HCT116 (cell line): ENCODE measurements at regions not wholly inside any gene's neighbourhood (a gene's known extent, or its start where the extent isn't known, plus 50 kb on each side); places are given as distances from the start of the nearest gene placed in this dataset.

ENCODE experiments used
- ATAC-seq: fragments of 200-7000 bp; cut with Tn5 transposase; 2 replicates; pipeline ENCODE4 v1.9.1; 2020; ENCODE audit warnings: mild to moderate bottlenecking, moderate library complexity
- BruUV-seq: library from RNA; stranded (reverse); fragments of 400-500 nt; replicated peaks from 2 replicates; lab custom pipeline; 2021; lab: Mats Ljungman, UMichigan
- CTCF ChIA-PET: fragments of 300-600 bp; sonication (Branson Sonifier 250); formaldehyde crosslinking; loops from one replicate; lab custom pipeline; 2021; ENCODE audit warnings: antibody characterized with exemption; lab: Charles Lee
- POLR2A ChIA-PET: fragments of 300-600, 350-600 bp; sonication (Branson Sonifier 250); formaldehyde crosslinking; loops from one replicate; lab custom pipeline; 2021; ENCODE audit warnings: antibody characterized with exemption; lab: Charles Lee
- RAD21 ChIA-PET, 2 experiments: fragments of 300-600 bp; sonication (Branson Sonifier 250); formaldehyde crosslinking; loops; one replicate each; lab custom pipeline; 2023; ENCODE audit warnings: low total read pairs in 2 of 2; ENCODE audit not compliant: uncharacterized antibody in 2 of 2, unreplicated experiment in 2 of 2, low non-redundant PET in 1 of 2; lab: Charles Lee
- DNase-seq: peaks from one replicate; pipeline ENCODE4 v3.0.0-alpha.2; 2010; ENCODE audit warnings: low read depth, low spot score
- H2AFZ ChIP-seq: fragments of 200-600 bp; shearing (Covaris generic), sonication (generic); 2 replicates; pipeline ENCODE4 v1.6.1; 2017; ENCODE audit warnings: low read depth, mixed run types, mixed read lengths, antibody characterized with exemption, low read length; ENCODE audit not compliant: poor library complexity, severe bottlenecking
- H3K27ac ChIP-seq: 2 replicates; pipeline ENCODE4 v1.5.1; 2012; ENCODE audit warnings: low read depth, low read length
- H3K27me3 ChIP-seq: fragments of 200-600 bp; sonication (generic); 2 replicates; pipeline ENCODE4 v1.6.1; 2016; ENCODE audit warnings: mixed run types, low read length, mixed read lengths; ENCODE audit not compliant: insufficient read depth
- H3K36me3 ChIP-seq, 2 experiments: fragments of 200-500 bp in 1 of 2; fragments of 200-600 bp in 1 of 2; sonication (Bioruptor generic) in 1 of 2; sonication (generic) in 1 of 2; 2 replicates each; pipeline versions ENCODE4 v1.5.1 to v1.6.1; 2014 to 2016; ENCODE audit warnings: low read length in 2 of 2, inconsistent platforms in 1 of 2, mixed read lengths in 1 of 2, mixed run types in 1 of 2; ENCODE audit not compliant: insufficient read depth in 2 of 2, control insufficient read depth in 1 of 2
- H3K4me1 ChIP-seq, 2 experiments: fragments of 200-600 bp in 1 of 2; sonication (generic) in 1 of 2; 2 replicates each; pipeline versions ENCODE4 v1.5.1 to v1.6.1; 2012 to 2017; ENCODE audit warnings: low read length in 2 of 2, inconsistent platforms in 1 of 2, mild to moderate bottlenecking in 1 of 2, mixed read lengths in 1 of 2, mixed run types in 1 of 2, moderate library complexity in 1 of 2; ENCODE audit not compliant: insufficient read depth in 2 of 2, control insufficient read depth in 1 of 2
- H3K4me2 ChIP-seq: fragments of 200-600 bp; sonication (generic); 2 replicates; pipeline ENCODE4 v1.6.1; 2017; ENCODE audit warnings: mixed run types, low read length, mixed read lengths
- H3K4me3 ChIP-seq, 2 experiments: fragments of 200-600 bp in 1 of 2; sonication (generic) in 1 of 2; replicated peaks in 1 of 2; 2 replicates each; pipeline ENCODE4 v1.5.1; 2011 to 2016; ENCODE audit warnings: low read length in 2 of 2, control low read depth in 1 of 2, low read depth in 1 of 2, mild to moderate bottlenecking in 1 of 2, mixed read lengths in 1 of 2, mixed run types in 1 of 2
- H3K79me2 ChIP-seq: fragments of 200-600 bp; sonication (generic); 2 replicates; pipeline ENCODE4 v1.6.1; 2017; ENCODE audit warnings: mild to moderate bottlenecking, mixed run types, low read length, moderate library complexity, mixed read lengths; ENCODE audit not compliant: insufficient read depth
- H3K9ac ChIP-seq: fragments of 200-600 bp; sonication (generic); 2 replicates; pipeline ENCODE4 v1.6.1; 2016; ENCODE audit warnings: low read length, mixed read lengths
- H3K9me2 ChIP-seq: fragments of 200-600 bp; sonication (generic), shearing (Covaris generic); 2 replicates; pipeline ENCODE4 v1.6.1; 2017; ENCODE audit warnings: mixed run types, mild to moderate bottlenecking, moderate library complexity; ENCODE audit not compliant: insufficient read depth
- H3K9me3 ChIP-seq, 2 experiments: fragments of 200-500 bp in 1 of 2; fragments of 200-600 bp in 1 of 2; sonication (Bioruptor generic) in 1 of 2; sonication (generic) in 1 of 2; 2 replicates each; pipeline ENCODE4 v1.6.1; 2014 to 2017; ENCODE audit warnings: low read length in 2 of 2, mixed read lengths in 2 of 2, inconsistent platforms in 1 of 2, low read depth in 1 of 2, mild to moderate bottlenecking in 1 of 2, mixed run types in 1 of 2, moderate library complexity in 1 of 2; ENCODE audit not compliant: control insufficient read depth in 1 of 2, insufficient read depth in 1 of 2
- H4K20me1 ChIP-seq: fragments of 200-600 bp; sonication (generic), shearing (Covaris generic); 2 replicates; pipeline ENCODE4 v1.6.1; 2017; ENCODE audit warnings: mixed run types, mild to moderate bottlenecking, moderate library complexity; ENCODE audit not compliant: insufficient read depth
- CEBPB ChIP-seq: IDR thresholded peaks from 2 replicates; pipeline ENCODE4 v1.6.1; 2012; ENCODE audit warnings: low read depth
- FOSL1 ChIP-seq: IDR thresholded peaks from 2 replicates; pipeline ENCODE4 v1.6.1; 2012; ENCODE audit warnings: low read depth
- RAD21 ChIP-seq: IDR thresholded peaks from 2 replicates; pipeline ENCODE4 v1.6.1; 2012; ENCODE audit warnings: low read depth, mild to moderate bottlenecking
- ZFX ChIP-seq: fragments of 450-650 bp; IDR thresholded peaks from 2 replicates; pipeline ENCODE4 v1.6.1; 2017
- intact Hi-C: fragments of 100-400 bp; cut with micrococcal nuclease; formaldehyde crosslinking; loops from 2 replicates; pipeline ENCODE4 v1.10.0; 2022
- TF ChIP-seq, protein P1 (sequence below), 3 experiments: fragments of 200-600 bp in 1 of 3; sonication (generic) in 1 of 3; IDR thresholded peaks in 2 of 3; conservative IDR thresholded peaks in 1 of 3; 2 replicates each; pipeline ENCODE4 v1.5.1; 2012 to 2017; ENCODE audit warnings: low read depth in 2 of 3, low read length in 2 of 3, antibody characterized with exemption in 1 of 3, borderline replicate concordance in 1 of 3, control low read depth in 1 of 3, mild to moderate bottlenecking in 1 of 3, mixed read lengths in 1 of 3, mixed run types in 1 of 3, moderate library complexity in 1 of 3; ENCODE audit not compliant: insufficient read depth in 1 of 3

DNA sequence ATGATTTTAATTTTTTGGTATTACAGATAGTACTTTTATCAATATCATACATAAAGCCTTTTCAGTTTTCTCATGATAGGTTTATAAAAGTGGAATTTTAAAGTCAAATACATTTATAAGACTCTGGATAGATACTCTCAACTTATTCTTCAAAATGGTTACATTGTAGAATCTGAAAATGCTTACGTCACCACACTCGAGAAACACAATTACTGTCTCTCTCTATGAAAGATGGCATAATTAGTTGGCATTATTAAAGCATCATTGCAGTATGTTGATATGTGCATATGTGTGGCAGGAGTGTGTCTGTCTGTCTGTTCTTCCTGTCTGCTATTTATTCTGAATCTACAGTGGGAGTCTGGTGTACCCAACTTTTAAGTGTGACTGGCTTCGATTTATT, 397.1 kb downstream of the SNAPC1 start:
- Histone ChIP-seq H3K4me1 (no peaks in the 10 kb centered on the region), H4K20me1 (no peaks in the 10 kb centered on the region; the same call in 1 of the 2 replicates), H3K36me3 (no peaks in the 10 kb centered on the region), H3K9ac (no peak overlapping the region), H3K27me3 (peaks cover 3% of the 10 kb centered on the region; the same call in 1 of the 2 replicates), H2AFZ (no peak overlapping the region), H3K27ac (no peak overlapping the region), H3K4me2 (no peak overlapping the region), H3K9me3 (no peaks in the 10 kb centered on the region), H3K79me2 (no peaks in the 10 kb centered on the region)
- BruUV-seq = no TSS peak
- intact Hi-C loops = no loop called here
- CTCF ChIA-PET = no interaction called here
- ATAC-seq (no peak), DNase-seq (no peak)
- TF ChIP-seq CEBPB = no peak
- no peak for TF ChIP-seq ZFX
- TF ChIP-seq, all 23 proteins: peak for 0
- ChIA-PET RAD21 (no interaction called here), POLR2A (no interaction called here)
- Histone ChIP-seq H3K4me3 (no peak overlapping the region), H3K9me2 (no peaks in the 10 kb centered on the region)

DNA sequence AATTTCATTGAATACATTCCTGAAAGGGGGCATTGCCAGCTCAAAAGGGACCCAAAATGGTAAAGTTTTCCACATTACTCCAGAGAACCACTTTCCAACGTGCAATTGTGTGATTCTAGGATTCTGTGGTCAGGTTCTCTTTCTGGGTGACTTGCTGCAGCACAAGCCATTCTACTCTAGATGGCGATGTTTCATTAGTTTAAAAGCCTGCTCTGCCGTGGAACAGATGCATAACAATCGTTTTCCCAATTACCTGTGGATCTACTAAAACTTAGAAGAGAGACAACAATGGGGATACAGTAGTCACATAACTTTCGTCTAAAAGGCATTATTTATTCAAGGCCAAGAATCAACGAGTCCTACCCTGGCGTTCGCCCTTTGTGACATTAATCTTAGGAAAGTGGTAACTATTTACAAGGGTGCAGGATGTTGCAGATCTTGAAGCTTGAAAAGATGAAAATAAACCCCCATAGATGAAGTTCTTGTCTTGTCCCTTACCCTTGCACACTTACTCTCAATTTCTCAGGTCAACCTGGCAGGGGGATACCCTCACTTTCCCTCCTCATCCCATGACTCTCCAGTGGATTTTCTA, 400.9 kb downstream of the SNAPC1 start:
- BruUV-seq = no TSS peak
- Histone ChIP-seq H3K79me2 (no peaks in the 10 kb centered on the region), H4K20me1 (no peaks in the 10 kb centered on the region), H3K4me1 (no peaks in the 10 kb centered on the region), H3K9ac (no peak overlapping the region), H3K9me3 (no peaks in the 10 kb centered on the region), H3K9me2 (no peaks in the 10 kb centered on the region), H3K4me2 (no peak overlapping the region), H3K36me3 (no peaks in the 10 kb centered on the region), H3K27me3 (no peaks in the 10 kb centered on the region; the same call in 1 of the 2 replicates), H3K4me3 (no peak overlapping the region), H3K27ac (no peak overlapping the region), H2AFZ (no peak overlapping the region)
- TF ChIP-seq, protein P1, sequence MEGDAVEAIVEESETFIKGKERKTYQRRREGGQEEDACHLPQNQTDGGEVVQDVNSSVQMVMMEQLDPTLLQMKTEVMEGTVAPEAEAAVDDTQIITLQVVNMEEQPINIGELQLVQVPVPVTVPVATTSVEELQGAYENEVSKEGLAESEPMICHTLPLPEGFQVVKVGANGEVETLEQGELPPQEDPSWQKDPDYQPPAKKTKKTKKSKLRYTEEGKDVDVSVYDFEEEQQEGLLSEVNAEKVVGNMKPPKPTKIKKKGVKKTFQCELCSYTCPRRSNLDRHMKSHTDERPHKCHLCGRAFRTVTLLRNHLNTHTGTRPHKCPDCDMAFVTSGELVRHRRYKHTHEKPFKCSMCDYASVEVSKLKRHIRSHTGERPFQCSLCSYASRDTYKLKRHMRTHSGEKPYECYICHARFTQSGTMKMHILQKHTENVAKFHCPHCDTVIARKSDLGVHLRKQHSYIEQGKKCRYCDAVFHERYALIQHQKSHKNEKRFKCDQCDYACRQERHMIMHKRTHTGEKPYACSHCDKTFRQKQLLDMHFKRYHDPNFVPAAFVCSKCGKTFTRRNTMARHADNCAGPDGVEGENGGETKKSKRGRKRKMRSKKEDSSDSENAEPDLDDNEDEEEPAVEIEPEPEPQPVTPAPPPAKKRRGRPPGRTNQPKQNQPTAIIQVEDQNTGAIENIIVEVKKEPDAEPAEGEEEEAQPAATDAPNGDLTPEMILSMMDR (IDR thresholded peaks at IDR 0.05 in 2 of 3, conservative IDR thresholded peaks at IDR 0.05 in 1 of 3; ENCODE audit: borderline replicate concordance in 1 of 3, insufficient read depth in 1 of 3, low read depth in 2 of 3, low read length in 2 of 3) = peak; percentile 41 to 81 (median 73); a peak in 5 of 6 replicates
- TF ChIP-seq FOSL1 (no peak), RAD21 (peak; percentile 65)
- RAD21 ChIA-PET = no interaction called here
- intact Hi-C loops = loop anchor here (1.0 kb wide), 1 partner anchor 1113 kb away; no protein-coding TSS in a partner anchor
- POLR2A ChIA-PET = no interaction called here
- peak; percentile 23 for DNase-seq
- peak; percentile 77 for ATAC-seq
- CTCF ChIA-PET = no interaction called here
